Activated CD8-positive, alpha-beta T cell treated with anti-CD3 and anti-CD28 coated beads for 36 hours (primary cell): ENCODE measurements at regions not wholly inside any gene's neighbourhood (a gene's known extent, or its start where the extent isn't known, plus 50 kb on each side); places are given as distances from the start of the nearest gene placed in this dataset.

Experiments
- ATAC-seq: fragments of 200-7000 bp; cut with Tn5 transposase; one replicate; pipeline ENCODE4 v1.10.0; 2021; ENCODE audit warnings: mild to moderate bottlenecking, moderate library complexity
- CTCF ChIA-PET: fragments of 350-600 bp; sonication (Branson Sonifier 250); formaldehyde crosslinking; loops from one replicate; lab custom pipeline; 2021; ENCODE audit warnings: antibody characterized with exemption; lab: Charles Lee
- POLR2A ChIA-PET: fragments of 350-600 bp; sonication (Branson Sonifier 250); formaldehyde crosslinking; loops from one replicate; lab custom pipeline; 2021; ENCODE audit warnings: antibody characterized with exemption; lab: Charles Lee
- DNase-seq: peaks from one replicate; pipeline ENCODE4 v3.0.0-alpha.2; 2020
- H3K27ac Mint-ChIP-seq: one replicate; pipeline ENCODE4 v1.8.0; 2021; ENCODE audit warnings: mild to moderate bottlenecking, mixed read lengths
- H3K27me3 Mint-ChIP-seq: one replicate; pipeline ENCODE4 v1.8.0; 2021; ENCODE audit warnings: mixed read lengths
- H3K36me3 Mint-ChIP-seq: one replicate; pipeline ENCODE4 v1.8.0; 2021; ENCODE audit warnings: low read depth, mixed read lengths
- H3K4me1 Mint-ChIP-seq: one replicate; pipeline ENCODE4 v1.8.0; 2021; ENCODE audit warnings: low read depth, mixed read lengths
- H3K4me3 Mint-ChIP-seq: one replicate; pipeline ENCODE4 v1.8.0; 2021; ENCODE audit warnings: mild to moderate bottlenecking, moderate library complexity, mixed read lengths
- H3K9me3 Mint-ChIP-seq: one replicate; pipeline ENCODE4 v1.8.0; 2021; ENCODE audit warnings: mixed read lengths
- CTCF ChIP-seq: fragments of 200-600 bp; IDR thresholded peaks from one replicate; pipeline ENCODE4 v1.8.0; 2022; ENCODE audit warnings: antibody characterized with exemption, mild to moderate bottlenecking
- intact Hi-C: fragments of 100-400 bp; cut with micrococcal nuclease; formaldehyde crosslinking; loops from one replicate; pipeline ENCODE4 v1.10.0; 2022

DNA sequence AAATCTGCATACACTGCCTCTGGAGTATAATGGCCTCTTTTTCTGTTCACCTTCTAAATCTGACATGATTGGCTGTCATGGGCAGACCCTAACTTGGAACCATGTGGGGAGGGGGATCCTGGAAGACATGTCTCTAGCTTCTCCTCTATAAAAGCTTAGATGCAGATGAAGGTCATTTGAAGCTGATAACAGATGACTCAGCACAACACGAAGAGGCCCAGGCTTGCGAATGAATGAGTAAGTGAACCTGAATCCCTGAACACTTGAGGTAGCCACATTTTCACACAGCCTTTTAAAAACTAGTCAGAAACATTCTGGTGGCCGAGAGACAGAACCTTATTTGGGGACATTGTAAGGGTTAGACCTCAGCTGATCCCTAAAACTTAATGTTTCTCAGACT is 282.6 kb downstream of the ELAVL2 start:
- H3K27ac Mint-ChIP-seq: no peak overlapping the region
- H3K4me3 Mint-ChIP-seq: no peak overlapping the region
- no peaks in the 10 kb centered on the region for H3K27me3 Mint-ChIP-seq
- ChIA-PET POLR2A (no interaction called here), CTCF (no interaction called here)
- intact Hi-C loops: no loop called here
- peaks cover 10% of the 10 kb centered on the region for H3K9me3 Mint-ChIP-seq
- DNase-seq: no peak
- no peak for ATAC-seq
- no peak for TF ChIP-seq CTCF
- no peaks in the 10 kb centered on the region for H3K4me1 Mint-ChIP-seq
- no peaks in the 10 kb centered on the region for H3K36me3 Mint-ChIP-seq

GRCh38 chr9:23545728-23546127 is 280.3 kb downstream of the ELAVL2 start:
- H3K9me3 Mint-ChIP-seq: peaks cover 10% of the 10 kb centered on the region
- no peaks in the 10 kb centered on the region for H3K4me1 Mint-ChIP-seq
- H3K4me3 Mint-ChIP-seq: no peak overlapping the region
- intact Hi-C loops: no loop called here
- POLR2A ChIA-PET: interaction anchor here (0.6 kb wide), 1 partner anchor 272 kb away, joined by 3 read pairs; no protein-coding TSS in a partner anchor
- H3K27me3 Mint-ChIP-seq: no peaks in the 10 kb centered on the region
- CTCF ChIA-PET: no interaction called here
- TF ChIP-seq CTCF: no peak
- H3K36me3 Mint-ChIP-seq: no peaks in the 10 kb centered on the region
- no peak for DNase-seq
- ATAC-seq: no peak
- H3K27ac Mint-ChIP-seq: no peak overlapping the region

- no peaks in the 10 kb centered on the region for H3K4me1 Mint-ChIP-seq
Observed at GRCh38 chr9:23551311-23551721, 274.7 kb downstream of the ELAVL2 start.

DNA sequence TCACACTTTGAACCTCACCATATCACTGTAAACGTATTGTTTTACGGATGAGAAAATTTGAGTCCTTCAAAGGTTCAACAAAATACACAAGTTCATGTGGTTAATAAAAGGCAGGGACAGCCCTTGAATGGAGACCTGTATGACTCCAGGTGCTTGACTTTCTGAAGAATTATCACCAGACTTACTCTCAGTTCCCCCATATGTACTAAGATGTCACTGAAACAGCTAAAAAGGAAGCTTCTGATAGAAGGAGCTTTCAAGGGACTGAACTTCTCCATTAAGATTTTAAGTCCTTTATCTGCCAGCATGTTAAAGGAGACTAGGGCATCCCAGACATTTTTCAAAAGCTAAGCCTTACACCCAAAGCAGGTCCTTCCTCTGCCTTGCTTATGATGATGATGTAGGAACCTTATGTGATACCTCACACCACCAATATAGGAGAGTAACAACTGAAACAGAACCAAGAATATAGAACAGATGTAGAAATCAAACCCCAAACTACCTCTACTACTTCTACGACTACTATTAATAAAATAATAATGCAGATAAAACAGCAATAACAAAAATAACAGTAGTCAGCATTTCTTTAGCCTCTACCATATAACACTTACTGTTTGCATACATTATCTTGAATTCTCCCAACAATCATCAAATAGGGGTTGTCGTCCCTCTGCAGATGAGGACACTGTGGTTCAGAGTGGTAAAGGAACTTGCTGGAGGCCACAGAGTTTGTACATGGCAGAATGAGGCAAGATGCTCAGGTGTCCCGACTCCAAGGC is 273.9 kb downstream of the ELAVL2 start:
- no peak overlapping the region for H3K4me3 Mint-ChIP-seq
- peaks cover 11% of the 10 kb centered on the region for H3K9me3 Mint-ChIP-seq
- no peak for ATAC-seq
- no peak for TF ChIP-seq CTCF
- H3K27me3 Mint-ChIP-seq: no peaks in the 10 kb centered on the region
- H3K36me3 Mint-ChIP-seq: no peaks in the 10 kb centered on the region
- intact Hi-C loops: no loop called here
- DNase-seq: no peak
- no peaks in the 10 kb centered on the region for H3K4me1 Mint-ChIP-seq
- ChIA-PET POLR2A (no interaction called here), CTCF (no interaction called here)
- no peak overlapping the region for H3K27ac Mint-ChIP-seq

More at GRCh38 chr9:23551311-23551721, 274.7 kb downstream of the ELAVL2 start:
- no peaks in the 10 kb centered on the region for H3K36me3 Mint-ChIP-seq
- CTCF ChIA-PET: interaction anchor here (1.0 kb wide), 1 partner anchor 13 kb away, joined by 3 read pairs; no protein-coding TSS in a partner anchor
- no peak overlapping the region for H3K4me3 Mint-ChIP-seq
- DNase-seq (no peak), ATAC-seq (no peak)
- H3K9me3 Mint-ChIP-seq: peaks cover 8% of the 10 kb centered on the region
- POLR2A ChIA-PET: no interaction called here
- no peak overlapping the region for H3K27ac Mint-ChIP-seq
- intact Hi-C loops: no loop called here
- TF ChIP-seq CTCF: no peak
- no peaks in the 10 kb centered on the region for H3K27me3 Mint-ChIP-seq

GRCh38 chr9:23552876-23553601 is 273.0 kb downstream of the ELAVL2 start:
- Mint-ChIP-seq H3K27me3 (no peaks in the 10 kb centered on the region), H3K27ac (no peak overlapping the region), H3K36me3 (no peaks in the 10 kb centered on the region), H3K4me3 (no peak overlapping the region), H3K9me3 (peaks cover 11% of the 10 kb centered on the region), H3K4me1 (no peaks in the 10 kb centered on the region)
- intact Hi-C loops: no loop called here
- ATAC-seq: no peak
- ChIA-PET CTCF (no interaction called here), POLR2A (no interaction called here)
- DNase-seq: no peak
- TF ChIP-seq CTCF: no peak
